Astrocyte (in vitro differentiated cells and primary cell): ENCODE measurements at regions not wholly inside any gene's neighbourhood (a gene's known extent, or its start where the extent isn't known, plus 50 kb on each side); places are given as distances from the start of the nearest gene placed in this dataset.

ENCODE experiments used
- DNase-seq: peaks from one replicate; pipeline ENCODE4 v3.0.0-alpha.2; 2010; ENCODE audit warnings: low read depth
- FAIRE-seq: peaks from 2 replicates; lab custom pipeline; 2011; peaks lifted over from hg19 to GRCh38; lab: Jason Lieb, UNC
- H2AFZ ChIP-seq: 2 replicates; pipeline ENCODE4 v1.6.0; 2012; ENCODE audit warnings: low read depth, low read length, inconsistent platforms
- H3K27ac ChIP-seq: 2 replicates; pipeline ENCODE4 v1.5.1; 2011; ENCODE audit warnings: low read depth, low read length, inconsistent platforms
- H3K27me3 ChIP-seq: 2 replicates; pipeline ENCODE4 v1.6.0; 2011; ENCODE audit warnings: low read length, inconsistent platforms; ENCODE audit not compliant: insufficient read depth
- H3K36me3 ChIP-seq: 2 replicates; pipeline ENCODE4 v1.5.1; 2011; ENCODE audit warnings: low read length, inconsistent platforms; ENCODE audit not compliant: insufficient read depth
- H3K4me1 ChIP-seq: 2 replicates; pipeline ENCODE4 v1.5.1; 2011; ENCODE audit warnings: low read length, inconsistent platforms; ENCODE audit not compliant: insufficient read depth
- H3K4me2 ChIP-seq: 2 replicates; pipeline ENCODE4 v1.6.0; 2012; ENCODE audit warnings: low read length, inconsistent platforms
- H3K4me3 ChIP-seq: 2 replicates; pipeline ENCODE4 v1.5.1; 2011; ENCODE audit warnings: low read depth, mild to moderate bottlenecking, low read length, inconsistent platforms; ENCODE audit not compliant: insufficient read depth
- H3K79me2 ChIP-seq: 2 replicates; pipeline ENCODE4 v1.6.0; 2012; ENCODE audit warnings: mild to moderate bottlenecking, low read length, inconsistent platforms; ENCODE audit not compliant: insufficient read depth
- H3K9ac ChIP-seq: 2 replicates; pipeline ENCODE4 v1.6.0; 2012; ENCODE audit warnings: mild to moderate bottlenecking, low read length, inconsistent platforms
- H3K9me3 ChIP-seq: 2 replicates; pipeline ENCODE4 v1.5.1; 2012; ENCODE audit warnings: low read depth, mild to moderate bottlenecking, low read length, inconsistent platforms; ENCODE audit not compliant: insufficient read depth
- H4K20me1 ChIP-seq: 2 replicates; pipeline ENCODE4 v1.6.0; 2012; ENCODE audit warnings: low read length, inconsistent platforms; ENCODE audit not compliant: insufficient read depth
- H3K27ac Mint-ChIP-seq: one replicate; pipeline ENCODE4 v1.8.0; 2021; ENCODE audit warnings: mild to moderate bottlenecking, mixed read lengths; ENCODE audit not compliant: unreplicated experiment
- H3K27me3 Mint-ChIP-seq: one replicate; pipeline ENCODE4 v1.8.0; 2021; ENCODE audit warnings: low read depth, mixed read lengths; ENCODE audit not compliant: unreplicated experiment
- H3K36me3 Mint-ChIP-seq: one replicate; pipeline ENCODE4 v1.8.0; 2021; ENCODE audit warnings: low read depth, mixed read lengths; ENCODE audit not compliant: unreplicated experiment
- H3K4me1 Mint-ChIP-seq: one replicate; pipeline ENCODE4 v1.8.0; 2021; ENCODE audit warnings: low read depth, mixed read lengths; ENCODE audit not compliant: unreplicated experiment
- H3K4me3 Mint-ChIP-seq: one replicate; pipeline ENCODE4 v1.8.0; 2021; ENCODE audit warnings: mild to moderate bottlenecking, moderate library complexity, mixed read lengths; ENCODE audit not compliant: unreplicated experiment
- H3K9me3 Mint-ChIP-seq: one replicate; pipeline ENCODE4 v1.8.0; 2021; ENCODE audit warnings: mild to moderate bottlenecking, mixed read lengths; ENCODE audit not compliant: unreplicated experiment
- EZH2 ChIP-seq: IDR thresholded peaks from 2 replicates; pipeline ENCODE4 v1.6.1; 2012; ENCODE audit warnings: mild to moderate bottlenecking, low read length, inconsistent platforms; ENCODE audit not compliant: insufficient read depth
- TF ChIP-seq, protein P1 (sequence below): IDR thresholded peaks from 2 replicates; pipeline ENCODE4 v1.5.1; 2011; ENCODE audit warnings: low read depth, mild to moderate bottlenecking, inconsistent platforms, low read length, moderate library complexity; ENCODE audit not compliant: insufficient read depth

DNA sequence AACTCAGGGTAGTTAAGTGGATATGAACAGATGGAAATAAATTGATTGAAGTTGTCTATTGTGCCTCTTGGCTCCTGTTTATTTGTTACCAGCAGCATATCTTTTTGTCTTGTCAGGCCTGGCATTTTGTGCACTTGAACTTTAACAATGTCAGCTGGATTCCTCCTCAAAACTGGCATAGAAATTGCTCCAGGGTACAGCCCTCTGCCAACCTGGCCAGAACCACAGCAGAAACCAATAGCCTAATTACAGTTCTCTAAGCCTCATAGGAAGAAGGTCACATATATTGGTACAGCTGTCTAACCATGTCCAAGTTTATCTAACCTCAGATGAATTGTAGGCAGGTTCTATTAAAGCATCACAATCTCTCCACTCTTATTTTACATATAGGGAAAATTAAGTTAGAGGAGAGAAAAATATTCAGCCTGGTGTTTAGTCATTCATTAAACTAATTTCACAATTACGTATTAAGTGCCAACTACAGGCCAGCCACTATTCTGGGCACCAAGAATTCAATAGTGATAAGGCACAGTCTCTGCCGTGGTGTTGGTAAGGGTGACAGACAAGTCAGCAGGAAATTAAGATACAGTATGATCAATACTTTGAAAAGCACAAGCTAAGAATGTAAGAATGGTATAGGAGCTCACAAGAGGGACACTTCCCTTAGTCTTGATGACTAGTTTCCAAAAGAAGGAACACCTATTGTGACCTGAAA is 452.9 kb upstream of the NECTIN3 start:
- Mint-ChIP-seq H3K27ac (no peak overlapping the region), H3K4me1 (no peaks in the 10 kb centered on the region), H3K9me3 (no peaks in the 10 kb centered on the region), H3K4me3 (no peak overlapping the region), H3K36me3 (no peaks in the 10 kb centered on the region), H3K27me3 (no peaks in the 10 kb centered on the region)
- H3K27ac ChIP-seq: no peak overlapping the region
- H2AFZ ChIP-seq: no peak overlapping the region
- H4K20me1 ChIP-seq: no peaks in the 10 kb centered on the region
- H3K27me3 ChIP-seq: no peaks in the 10 kb centered on the region
- no peak overlapping the region for H3K9ac ChIP-seq
- no peak overlapping the region for H3K4me2 ChIP-seq
- TF ChIP-seq, protein P1, sequence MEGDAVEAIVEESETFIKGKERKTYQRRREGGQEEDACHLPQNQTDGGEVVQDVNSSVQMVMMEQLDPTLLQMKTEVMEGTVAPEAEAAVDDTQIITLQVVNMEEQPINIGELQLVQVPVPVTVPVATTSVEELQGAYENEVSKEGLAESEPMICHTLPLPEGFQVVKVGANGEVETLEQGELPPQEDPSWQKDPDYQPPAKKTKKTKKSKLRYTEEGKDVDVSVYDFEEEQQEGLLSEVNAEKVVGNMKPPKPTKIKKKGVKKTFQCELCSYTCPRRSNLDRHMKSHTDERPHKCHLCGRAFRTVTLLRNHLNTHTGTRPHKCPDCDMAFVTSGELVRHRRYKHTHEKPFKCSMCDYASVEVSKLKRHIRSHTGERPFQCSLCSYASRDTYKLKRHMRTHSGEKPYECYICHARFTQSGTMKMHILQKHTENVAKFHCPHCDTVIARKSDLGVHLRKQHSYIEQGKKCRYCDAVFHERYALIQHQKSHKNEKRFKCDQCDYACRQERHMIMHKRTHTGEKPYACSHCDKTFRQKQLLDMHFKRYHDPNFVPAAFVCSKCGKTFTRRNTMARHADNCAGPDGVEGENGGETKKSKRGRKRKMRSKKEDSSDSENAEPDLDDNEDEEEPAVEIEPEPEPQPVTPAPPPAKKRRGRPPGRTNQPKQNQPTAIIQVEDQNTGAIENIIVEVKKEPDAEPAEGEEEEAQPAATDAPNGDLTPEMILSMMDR: no peak
- TF ChIP-seq EZH2: no peak
- no peaks in the 10 kb centered on the region for H3K4me1 ChIP-seq
- no peak for DNase-seq
- no peaks in the 10 kb centered on the region for H3K79me2 ChIP-seq
- no peak for FAIRE-seq
- H3K9me3 ChIP-seq: no peaks in the 10 kb centered on the region
- no peak overlapping the region for H3K4me3 ChIP-seq
- H3K36me3 ChIP-seq: no peaks in the 10 kb centered on the region

DNA sequence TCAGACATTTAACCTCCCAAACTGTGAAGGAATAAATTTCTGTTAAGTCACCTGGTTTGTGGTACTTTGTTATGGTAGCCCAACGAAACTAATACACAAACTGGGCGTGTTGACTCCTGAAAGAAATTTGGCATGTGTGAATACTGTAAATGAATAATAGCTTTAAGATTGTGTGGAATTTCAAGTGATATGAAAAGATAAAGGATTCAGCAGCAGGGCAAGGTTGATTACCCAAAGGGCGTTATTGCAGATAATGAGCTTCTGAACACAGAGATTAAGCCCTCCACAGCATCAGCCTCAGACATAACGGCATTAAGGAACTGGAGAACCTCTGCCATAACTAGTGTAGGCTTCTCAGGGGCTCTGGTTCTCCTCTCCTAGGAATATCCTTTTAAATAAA is 451.5 kb upstream of the NECTIN3 start:
- Mint-ChIP-seq H3K36me3 (no peaks in the 10 kb centered on the region), H3K27ac (no peak overlapping the region), H3K27me3 (no peaks in the 10 kb centered on the region), H3K9me3 (no peaks in the 10 kb centered on the region), H3K4me1 (no peaks in the 10 kb centered on the region), H3K4me3 (no peak overlapping the region)
- Histone ChIP-seq H2AFZ (no peak overlapping the region), H3K27me3 (no peaks in the 10 kb centered on the region), H4K20me1 (no peaks in the 10 kb centered on the region), H3K9ac (no peak overlapping the region), H3K9me3 (no peaks in the 10 kb centered on the region), H3K79me2 (no peaks in the 10 kb centered on the region), H3K36me3 (no peaks in the 10 kb centered on the region), H3K4me3 (no peak overlapping the region), H3K4me2 (no peak overlapping the region), H3K27ac (no peak overlapping the region), H3K4me1 (no peaks in the 10 kb centered on the region)
- DNase-seq: no peak
- no peak for FAIRE-seq
- no peak for TF ChIP-seq EZH2
- TF ChIP-seq, protein P1: no peak

DNA sequence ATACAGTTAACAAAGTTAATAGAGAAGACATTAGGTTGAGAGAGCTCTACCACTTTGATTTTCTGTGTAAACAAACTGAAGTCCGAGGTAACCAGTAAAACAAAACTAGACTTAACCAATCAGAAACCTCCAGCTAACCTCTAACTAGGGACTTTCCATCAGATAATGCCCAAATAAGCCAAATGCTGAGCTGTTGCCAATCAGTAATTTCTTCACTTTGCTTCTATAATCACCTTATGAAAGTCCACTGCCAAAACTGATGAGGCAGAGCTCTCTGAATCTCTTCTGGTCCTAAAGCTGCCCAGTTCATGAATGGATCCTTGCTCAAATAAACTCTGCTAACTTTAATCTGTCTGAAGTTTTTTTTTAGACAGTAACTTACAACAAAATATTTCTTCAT is 448.0 kb upstream of the NECTIN3 start:
- Histone ChIP-seq H3K27me3 (no peaks in the 10 kb centered on the region), H3K9ac (no peak overlapping the region), H3K27ac (no peak overlapping the region), H3K4me2 (no peak overlapping the region), H3K4me3 (no peak overlapping the region), H3K9me3 (no peaks in the 10 kb centered on the region), H3K4me1 (no peaks in the 10 kb centered on the region), H4K20me1 (no peaks in the 10 kb centered on the region), H3K79me2 (no peaks in the 10 kb centered on the region), H2AFZ (no peak overlapping the region), H3K36me3 (no peaks in the 10 kb centered on the region)
- H3K9me3 Mint-ChIP-seq: no peaks in the 10 kb centered on the region
- no peaks in the 10 kb centered on the region for H3K27me3 Mint-ChIP-seq
- no peak overlapping the region for H3K27ac Mint-ChIP-seq
- H3K36me3 Mint-ChIP-seq: no peaks in the 10 kb centered on the region
- no peak overlapping the region for H3K4me3 Mint-ChIP-seq
- DNase-seq (no peak), FAIRE-seq (no peak)
- H3K4me1 Mint-ChIP-seq: no peaks in the 10 kb centered on the region
- TF ChIP-seq, protein P1: no peak
- TF ChIP-seq EZH2: no peak
